ENCODE measurements at regions not wholly inside any gene's neighbourhood (a gene's known extent, or its start where the extent isn't known, plus 50 kb on each side); places are given as distances from the start of the nearest gene placed in this dataset.

- DNase-seq: no peak
Observed at GRCh38 chr1:21346365-21347071, 56.3 kb upstream of the ECE1 start.

DNA sequence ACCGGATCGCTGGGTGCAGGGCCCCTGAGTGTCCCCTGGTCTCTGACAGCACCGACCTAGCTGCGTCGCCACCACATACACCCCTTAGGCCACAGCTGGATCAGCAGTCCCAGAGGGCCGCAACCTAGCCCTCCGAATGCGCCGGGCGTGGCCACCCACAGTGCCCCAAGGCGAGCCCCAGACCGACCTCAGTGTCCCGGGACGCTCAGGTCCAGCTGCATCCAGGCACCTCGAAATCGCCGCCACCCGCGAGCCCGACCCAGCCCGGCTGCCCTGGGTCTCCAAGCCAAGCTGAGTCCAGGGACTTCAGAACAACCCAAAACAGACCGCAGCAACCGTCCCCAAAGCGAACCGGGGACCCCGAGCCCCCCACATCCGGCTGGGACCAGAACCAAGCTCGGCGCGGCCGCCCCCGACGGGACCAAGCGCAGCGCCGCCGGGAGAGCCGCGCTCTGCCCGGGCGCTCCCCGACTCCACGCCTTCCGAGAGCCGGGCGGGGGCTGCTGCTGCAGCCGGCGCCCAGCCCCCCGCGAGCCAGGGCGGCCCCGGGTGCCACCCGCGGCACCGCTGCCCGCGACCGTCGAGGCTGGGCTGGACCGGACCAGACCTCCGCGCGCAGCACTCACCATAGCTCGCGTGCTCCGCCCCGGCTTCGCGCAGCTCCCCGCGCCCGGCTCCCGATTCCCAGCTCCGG, 54.6 kb upstream of the ECE1 start:
- no peak for DNase-seq

DNA sequence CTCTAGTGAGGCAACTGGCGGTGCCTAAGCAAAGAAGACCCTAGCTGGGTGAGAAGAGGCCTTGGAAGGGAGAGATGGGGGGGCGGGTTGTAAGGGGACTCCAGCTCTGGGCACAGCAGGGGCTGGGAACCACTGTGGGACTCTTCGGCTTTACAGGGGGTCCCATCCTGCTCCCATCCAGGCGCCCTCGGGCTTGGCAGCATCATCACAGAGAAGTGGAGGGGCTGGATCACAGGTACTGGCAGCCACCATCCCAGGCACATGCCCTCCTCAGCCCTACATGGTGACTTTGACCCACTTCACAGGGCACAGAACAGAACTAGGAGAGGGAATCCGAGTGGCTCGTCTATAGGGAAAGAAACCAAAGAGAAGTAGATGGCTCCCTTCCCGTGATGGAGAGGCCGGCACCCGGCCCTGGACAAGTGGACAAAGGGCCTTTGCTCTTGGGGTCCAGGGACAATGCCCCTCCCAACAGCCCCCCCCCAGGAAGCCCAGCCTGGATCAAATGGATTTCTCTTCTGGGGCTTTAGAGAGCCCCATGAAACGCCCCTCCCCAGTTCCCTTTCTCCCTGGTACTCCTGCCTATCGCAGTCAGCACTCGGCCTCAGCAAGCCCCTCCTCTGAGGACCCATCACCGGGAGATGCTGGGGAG, 54.0 kb upstream of the ECE1 start:
- no peak for DNase-seq

GRCh38 chr1:21342961-21343838, 52.9 kb upstream of the ECE1 start:
- no peak for DNase-seq

- DNase-seq: no peak
Observed at GRCh38 chr1:21341517-21342078, 51.3 kb upstream of the ECE1 start.

DNA sequence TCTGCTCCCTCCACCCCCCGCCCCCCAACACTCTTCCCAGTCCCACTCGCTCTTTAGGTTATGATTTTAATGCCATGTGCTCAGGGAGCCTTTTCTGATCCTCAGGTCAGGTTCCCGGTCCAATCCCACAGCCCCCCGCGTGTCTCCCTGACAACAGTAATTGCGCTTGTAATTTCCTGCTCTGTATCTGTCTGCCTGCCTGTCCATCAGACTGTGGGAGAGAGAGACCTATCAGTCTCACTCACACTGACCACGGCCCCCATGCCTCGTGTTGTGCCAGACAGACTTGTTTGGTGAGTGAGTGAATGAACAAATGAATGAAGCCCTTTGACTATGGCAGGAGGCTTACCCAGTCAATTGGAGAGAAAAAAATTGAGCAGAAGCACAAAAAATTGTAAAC, 50.8 kb upstream of the ECE1 start:
- DNase-seq: no peak

GRCh38 chr1:21340230-21340945, 50.1 kb upstream of the ECE1 start:
- DNase-seq: no peak
